Spleen (tissue), 11 donors: ENCODE measurements at regions not wholly inside any gene's neighbourhood (a gene's known extent, or its start where the extent isn't known, plus 50 kb on each side); places are given as distances from the start of the nearest gene placed in this dataset.
"Not testable (repeated sequence)": the region's sequence is repeated elsewhere in the genome, so short reads cannot be mapped to it uniquely, and the experiment has no call there.

Experiments used
- DNase-seq: peaks from one replicate; pipeline ENCODE4 v3.0.0-alpha.2; 2020
- H3K27ac ChIP-seq, 8 donors: fragments of 200-600 bp; sonication (generic) in 7 of 8; 1 replicate in 4 of 8; 2 replicates in 4 of 8; pipeline versions ENCODE4 v1.5.0 to v1.8.0; 2016 to 2021; ENCODE audit warnings: inconsistent platforms in 4 of 8, mild to moderate bottlenecking in 4 of 8, moderate library complexity in 1 of 8
- H3K27me3 ChIP-seq, 7 donors: fragments of 200-600 bp; sonication (generic) in 6 of 7; replicated peaks in 1 of 7; 1 replicate in 4 of 7; 2 replicates in 3 of 7; pipeline versions ENCODE4 v1.5.0 to v1.8.0; 2016 to 2021; ENCODE audit warnings: inconsistent platforms in 3 of 7, mild to moderate bottlenecking in 1 of 7
- H3K36me3 ChIP-seq, 6 donors: fragments of 200-600 bp; sonication (generic) in 5 of 6; 1 replicate in 4 of 6; 2 replicates in 2 of 6; pipeline versions ENCODE4 v1.5.0 to v1.8.0; 2016 to 2021; ENCODE audit warnings: inconsistent platforms in 2 of 6
- H3K4me1 ChIP-seq, 6 donors: fragments of 200-600 bp; sonication (generic) in 5 of 6; 1 replicate in 3 of 6; 2 replicates in 3 of 6; pipeline versions ENCODE4 v1.5.0 to v1.8.0; 2016 to 2021; ENCODE audit warnings: inconsistent platforms in 3 of 6
- H3K4me3 ChIP-seq, 8 donors: fragments of 200-600 bp; sonication (generic) in 7 of 8; 1 replicate in 4 of 8; 2 replicates in 4 of 8; pipeline versions ENCODE4 v1.5.0 to v1.8.0; 2016 to 2021; ENCODE audit warnings: inconsistent platforms in 4 of 8, mild to moderate bottlenecking in 4 of 8, moderate library complexity in 2 of 8
- H3K9me3 ChIP-seq, 8 donors: fragments of 200-600 bp; sonication (generic) in 7 of 8; 1 replicate in 4 of 8; 2 replicates in 4 of 8; pipeline versions ENCODE4 v1.5.0 to v1.8.0; 2016 to 2021; ENCODE audit warnings: inconsistent platforms in 4 of 8
- POLR2AphosphoS5 ChIP-seq, 3 donors: sonication (generic); formaldehyde crosslinking; IDR thresholded peaks; one replicate each; pipeline ENCODE4 v1.5.1; 2017; ENCODE audit warnings: antibody characterized with exemption in 3 of 3
- WGBS, 5 donors: extraction: QIAGEN DNeasy Blood & Tissue Kit in 3 of 5; methylation state at CpG; one replicate each; pipeline versions ENCODE4 v1.1.5 to v1.1.7; 2013 to 2018; 5-methylcytosine and 5-hydroxymethylcytosine counted together
- intact Hi-C: fragments of 100-400 bp; cut with DNase I; formaldehyde crosslinking; loops from one replicate; pipeline ENCODE4 v1.15.0; 2023; ENCODE audit warnings: low total_unique reads
- donor health status: healthy with polysubstance abuse.
- donor health status: DM: no; HTN: no; CAD: no; lungs with moderate emphysema.
- donor health status: DM: no; HTN: no; CAD: no.
- donor health status: Bipolar disorder and iron deficiency.
- donor health status: healthy.
- donor health status: DM: no; HTN: no; CAD: no.
- donor health status: DM: yes; HTN: yes; CAD: no.

GRCh38 chr9:41266602-41267001, 77.5 kb upstream of the ZNG1F start:
- Histone ChIP-seq H3K4me3 (peak overlapping the region in 2 of 8 donors; percentile 11 to 47), H3K27ac (peak overlapping the region in 5 of 8 donors; percentile 61 to 70 (median 67)), H3K27me3 (peaks cover 0 to 25% (median 6%) of the 10 kb centered on the region in 7 donors)
- 10 to 28% (median 28%) methylated on average over 13 to 25 of the region's 25 CpGs for WGBS, 5 donors
- H3K4me1 ChIP-seq, H3K9me3 ChIP-seq, H3K36me3 ChIP-seq, intact Hi-C loops: not testable (repeated sequence)
- TF ChIP-seq POLR2AphosphoS5 (IDR thresholded peaks at IDR 0.05): peak in 1 of 3 donors; percentile 21
- peak; percentile 74 for DNase-seq

DNA sequence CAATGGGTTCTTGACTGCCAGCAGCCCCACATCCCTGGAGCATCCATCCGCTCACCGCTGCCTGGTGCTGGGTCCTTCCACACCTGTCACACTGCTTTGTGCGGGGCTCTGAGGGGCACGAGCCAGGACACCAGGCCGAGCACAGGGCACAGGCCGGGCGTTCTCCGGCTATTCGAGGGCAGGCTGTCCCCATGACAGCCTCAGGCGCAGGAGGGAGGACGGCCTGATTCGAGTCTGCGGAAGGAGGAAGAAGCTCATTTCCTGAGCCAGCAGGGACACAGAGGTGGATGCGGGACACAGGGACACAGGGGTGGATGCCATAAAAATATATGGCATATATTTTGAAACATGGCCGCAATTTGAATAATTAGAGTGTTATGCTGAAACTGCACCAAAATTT, 76.9 kb upstream of the ZNG1F start:
- peak; percentile 88 for DNase-seq
- H3K4me3 ChIP-seq, intact Hi-C loops, H3K9me3 ChIP-seq, H3K4me1 ChIP-seq, H3K36me3 ChIP-seq, H3K27ac ChIP-seq: not testable (repeated sequence)
- 51 to 84% (median 62%) methylated on average over 7 to 10 of the region's 15 CpGs for WGBS, 5 donors
- peaks cover 0 to 21% (median 6%) of the 10 kb centered on the region in 7 donors for H3K27me3 ChIP-seq
- peak in 2 of 3 donors; percentile 40 to 59 for TF ChIP-seq POLR2AphosphoS5 (IDR thresholded peaks at IDR 0.05)

DNA sequence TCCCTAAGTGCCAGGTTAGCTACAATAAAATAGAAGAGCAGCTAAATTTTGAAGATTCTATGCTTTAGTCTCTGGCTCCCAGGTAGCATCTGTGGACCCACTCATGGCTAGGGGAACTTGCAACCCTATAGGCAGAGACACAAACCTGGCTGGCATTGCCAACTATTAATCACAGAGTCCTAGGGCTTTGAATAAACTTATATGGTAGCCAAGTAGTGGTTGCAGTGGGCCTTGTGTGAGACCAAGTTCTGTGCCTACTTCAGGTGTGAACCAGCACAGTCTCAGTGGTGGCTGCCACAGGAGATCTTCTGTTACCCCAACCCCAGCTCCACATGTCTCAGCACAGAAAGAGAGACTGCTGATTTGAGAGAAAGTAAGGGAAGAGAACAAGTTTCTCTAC, 62.9 kb upstream of the ZNG1F start:
- H3K36me3 ChIP-seq, H3K4me1 ChIP-seq, H3K4me3 ChIP-seq, H3K27me3 ChIP-seq, intact Hi-C loops: not testable (repeated sequence)
- Histone ChIP-seq H3K9me3 (peaks cover 0 to 57% (median 40%) of the 10 kb centered on the region in 8 donors), H3K27ac (peak overlapping the region in 4 of 8 donors; percentile 28 to 48 (median 41))
- DNase-seq: peak; percentile 18

DNA sequence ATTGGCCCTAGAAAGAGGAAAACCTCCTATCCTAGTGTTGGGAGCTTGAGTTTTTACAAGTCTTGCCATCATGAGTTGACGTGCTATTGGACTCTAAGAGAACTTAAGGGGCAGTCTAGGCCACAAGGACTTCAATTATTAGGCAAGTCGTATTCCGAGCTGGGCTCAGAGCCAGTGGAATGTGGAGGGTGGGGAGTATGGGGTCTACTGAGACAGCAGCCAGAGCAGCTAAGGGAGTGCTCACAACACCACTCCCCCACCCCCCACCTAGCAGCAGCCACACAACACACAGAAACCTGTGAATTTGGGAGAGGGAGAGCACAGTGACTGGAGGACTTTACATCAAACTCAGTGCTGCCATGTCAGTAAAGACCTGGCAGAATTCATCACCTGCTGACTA, 62.0 kb upstream of the ZNG1F start:
- DNase-seq: peak; percentile 48
- whole genome bisulfite sequencing, 5 donors: 35 to 49% (median 45%) methylated on average over 3 of the region's 3 CpGs
- H3K27me3 ChIP-seq, H3K4me3 ChIP-seq, H3K27ac ChIP-seq, intact Hi-C loops, H3K36me3 ChIP-seq, H3K4me1 ChIP-seq: not testable (repeated sequence)
- H3K9me3 ChIP-seq: peaks cover 0 to 64% (median 44%) of the 10 kb centered on the region in 8 donors

- H3K27ac ChIP-seq, H3K36me3 ChIP-seq, H3K4me3 ChIP-seq, intact Hi-C loops, H3K27me3 ChIP-seq, H3K4me1 ChIP-seq: not testable (repeated sequence)
- 82 to 91% (median 83%) methylated on average over 3 to 4 of the region's 4 CpGs for WGBS, 5 donors
- DNase-seq: peak; percentile 37
- peaks cover 0 to 56% (median 25%) of the 10 kb centered on the region in 8 donors for H3K9me3 ChIP-seq
Observed at GRCh38 chr9:41246702-41247101, 57.6 kb upstream of the ZNG1F start.
